ENCODE measurements at regions not wholly inside any gene's neighbourhood (a gene's known extent, or its start where the extent isn't known, plus 50 kb on each side); places are given as distances from the start of the nearest gene placed in this dataset.
A peak's percentile ranks its signal among the peaks of the same experiment; 100 is the strongest.

DNA sequence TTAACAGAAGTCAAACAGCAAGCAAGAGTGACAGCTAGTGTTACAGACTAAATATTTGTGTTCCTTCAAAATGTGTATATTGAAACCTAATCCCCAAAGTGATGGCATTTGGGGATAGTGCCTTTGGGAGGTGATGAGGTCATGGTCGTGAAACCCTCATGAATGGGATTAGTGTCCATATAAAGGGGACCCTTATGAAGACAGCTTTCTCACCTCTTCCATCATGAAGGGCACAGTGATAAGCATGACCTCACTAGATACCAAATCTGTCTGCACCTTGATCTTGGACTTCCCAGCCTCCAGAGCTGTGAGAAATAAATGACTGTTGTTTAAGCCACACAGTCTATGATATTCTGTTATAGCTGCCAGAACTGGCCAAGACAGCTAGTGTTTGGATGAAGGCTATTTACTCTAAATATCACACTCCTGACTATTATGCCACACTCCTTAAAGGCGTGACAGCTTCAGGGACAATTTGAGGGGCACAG, 235.7 kb upstream of the TMEM72 start:
- DNase-seq (ENCODE audit: low read depth, low spot score), result no peak

DNA sequence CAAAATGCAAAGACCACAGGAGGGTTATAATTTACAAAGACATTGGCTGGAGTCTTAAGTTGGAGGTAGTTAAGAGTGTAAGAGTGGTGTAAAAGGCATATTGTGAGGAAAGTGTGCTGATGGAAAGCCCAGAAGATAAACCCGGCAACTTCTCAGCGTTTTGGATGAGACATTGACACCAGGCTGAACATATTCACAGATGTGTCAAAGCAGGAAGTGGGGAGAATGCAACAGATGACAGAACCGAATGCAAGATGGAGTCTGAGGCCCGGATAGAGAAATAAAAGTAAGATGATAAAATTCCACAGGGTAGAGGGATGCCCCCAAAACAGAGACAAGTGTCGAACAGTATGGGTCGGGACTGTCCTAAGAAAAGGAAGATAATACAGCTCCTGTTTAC, 230.4 kb upstream of the TMEM72 start:
- DNase-seq (ENCODE audit: low read depth, low spot score), result no peak

DNA sequence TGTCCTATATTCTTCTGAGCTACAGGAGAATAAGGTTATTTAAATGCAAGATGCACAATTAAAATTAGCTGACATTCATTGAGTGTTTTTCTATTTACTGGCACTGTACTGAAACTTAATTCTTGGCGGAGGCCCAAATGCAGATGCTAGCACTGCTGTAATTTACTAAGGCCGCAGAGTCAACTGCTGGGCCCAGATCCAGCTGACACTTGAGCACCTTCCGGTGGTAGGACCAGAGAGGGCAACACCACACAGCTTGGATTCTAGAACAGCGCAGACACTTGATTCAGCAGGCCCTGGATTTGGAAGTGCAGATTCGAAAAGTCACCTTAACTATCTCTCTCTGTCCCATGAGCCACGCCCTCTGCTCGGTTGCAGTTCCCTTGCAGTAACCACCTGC, 228.6 kb upstream of the TMEM72 start:
- DNase-seq (ENCODE audit: low read depth, low spot score), result no peak

DNA sequence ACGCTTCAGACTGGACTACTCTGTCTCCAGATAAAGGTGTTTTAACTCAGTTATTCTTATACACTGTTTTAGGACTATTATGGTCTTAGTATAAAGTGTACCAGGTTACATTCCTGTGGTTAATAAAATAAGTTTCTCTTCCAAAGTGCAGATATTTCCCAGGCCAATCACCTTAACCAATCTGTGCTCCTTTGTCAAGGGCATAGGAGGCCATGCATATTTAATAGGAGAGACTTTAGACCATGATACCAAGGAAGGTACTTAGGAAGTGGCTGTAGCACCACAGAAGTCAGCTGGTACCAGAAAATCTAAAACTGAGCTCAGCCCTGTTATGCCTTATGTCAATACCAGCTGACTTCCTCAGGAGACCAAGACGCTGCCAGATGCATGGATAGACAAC, 226.5 kb upstream of the TMEM72 start:
- DNase-seq (ENCODE audit: low read depth, low spot score), result no peak

DNA sequence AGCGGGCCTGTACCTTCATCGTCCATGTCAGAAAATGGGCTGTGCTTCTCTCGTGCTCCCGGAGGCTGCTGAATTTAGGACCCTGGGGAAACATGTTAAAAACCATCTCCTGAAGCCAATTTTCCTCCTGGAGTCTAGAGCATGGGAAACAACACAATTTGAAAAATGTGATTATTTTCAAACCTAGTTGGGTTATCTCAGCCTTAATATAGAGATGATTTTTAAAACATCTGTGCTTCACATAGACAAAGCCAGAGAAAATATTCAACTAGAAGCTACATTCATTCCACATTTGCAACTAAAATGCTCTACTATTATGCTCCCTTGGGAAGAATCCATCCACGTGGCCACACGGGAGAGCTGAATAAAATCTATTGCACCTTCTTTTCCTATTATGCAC, 225.9 kb upstream of the TMEM72 start:
- no peak for DNase-seq (ENCODE audit: low read depth, low spot score)

DNA sequence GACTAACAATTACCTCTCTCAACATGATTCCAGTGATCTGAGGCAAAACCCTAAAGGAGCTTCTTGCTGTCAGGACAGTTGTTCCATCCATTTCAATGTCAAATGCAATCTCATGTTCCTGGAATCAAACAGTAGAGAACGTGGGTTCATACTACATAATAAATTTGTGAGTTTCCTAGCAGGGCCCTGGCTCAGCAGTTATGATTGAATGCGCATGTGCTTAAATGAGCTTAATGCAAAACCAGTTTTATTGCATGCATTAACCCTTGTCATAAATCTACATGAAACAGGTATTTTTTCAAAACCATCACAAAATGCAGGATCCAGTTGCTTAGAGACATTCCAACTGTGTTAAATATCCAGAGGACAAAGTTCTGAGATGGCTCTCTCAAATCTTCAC, 225.4 kb upstream of the TMEM72 start:
- DNase-seq (ENCODE audit: low read depth, low spot score), result no peak

DNA sequence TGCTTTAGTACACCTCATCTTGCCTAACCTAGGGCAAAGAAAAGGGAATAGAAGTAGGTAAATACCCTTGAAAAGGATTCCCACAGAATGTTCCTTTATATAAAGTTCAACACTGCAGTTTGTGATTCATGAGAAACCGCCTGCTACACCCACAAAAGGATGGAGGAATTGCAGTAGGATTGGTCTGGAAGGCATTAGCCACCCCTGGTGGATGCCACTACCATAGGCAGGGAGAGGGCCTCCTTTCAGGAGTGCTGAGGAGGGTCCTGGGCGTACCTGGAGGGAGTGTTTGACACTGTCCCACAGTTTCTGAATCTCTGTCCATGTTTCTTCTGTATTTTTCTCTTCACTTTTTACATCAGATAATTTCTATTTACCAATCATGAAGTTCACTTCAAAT, 221.8 kb upstream of the TMEM72 start:
- no peak for DNase-seq (ENCODE audit: low read depth, low spot score)

DNA sequence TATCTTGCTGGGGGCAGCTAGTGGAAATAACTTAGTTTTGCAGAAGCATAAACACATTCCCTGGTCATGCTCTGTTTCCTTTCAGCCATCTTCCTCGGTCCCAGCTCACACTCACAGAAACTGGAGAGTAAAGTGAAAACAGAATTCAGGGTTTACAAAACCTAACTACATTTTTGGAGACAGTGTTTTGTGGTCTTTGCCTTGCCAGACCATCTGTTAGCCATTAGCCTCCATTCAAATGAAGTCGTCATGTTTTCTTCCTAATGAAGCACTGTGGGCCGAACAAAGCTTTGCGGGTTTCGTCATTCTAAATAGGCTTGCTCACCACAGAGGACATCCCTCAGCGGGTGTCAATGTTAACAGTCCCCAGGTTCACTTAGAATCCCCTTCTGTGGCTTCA, 214.6 kb upstream of the TMEM72 start:
- DNase-seq (ENCODE audit: low read depth, low spot score), result no peak

DNA sequence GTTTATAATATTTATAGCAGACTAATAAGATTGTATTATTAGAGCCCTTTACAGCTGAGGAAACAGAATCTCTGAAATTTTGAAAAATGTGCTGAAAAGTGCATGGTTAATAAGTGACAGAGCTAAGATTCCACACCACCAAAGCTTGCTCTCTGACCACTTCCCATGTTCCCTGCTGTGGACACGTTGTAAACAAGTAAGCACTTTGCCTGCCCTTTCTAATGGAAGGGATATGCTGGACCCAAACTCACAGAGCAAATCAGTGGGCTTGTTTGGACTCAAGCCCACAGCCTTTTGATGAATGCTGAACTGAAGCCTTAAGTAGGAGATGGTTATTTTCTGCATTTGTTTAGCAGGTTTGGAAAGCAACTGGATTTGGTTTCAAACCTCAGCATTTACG, 214.0 kb upstream of the TMEM72 start:
- no peak for DNase-seq (ENCODE audit: low read depth, low spot score)

DNA sequence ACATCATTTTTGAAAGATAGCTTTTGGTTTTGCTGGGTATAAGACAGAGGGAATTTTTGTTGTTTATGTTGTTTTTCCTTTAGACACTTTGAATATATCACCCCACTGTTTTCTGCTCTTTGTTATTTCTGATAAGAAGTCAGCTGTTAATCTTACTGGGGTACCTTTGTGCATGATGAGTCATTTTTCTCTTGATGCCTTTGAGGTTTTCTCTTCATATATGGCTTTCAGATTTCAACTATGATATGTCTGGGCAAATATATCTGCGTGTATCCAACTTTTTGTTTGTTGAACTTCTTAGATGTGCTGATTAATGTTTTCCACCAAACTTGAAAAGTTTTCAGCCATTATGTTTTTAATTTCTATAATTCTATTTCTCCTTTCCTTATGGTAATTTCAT, 208.6 kb upstream of the TMEM72 start:
- no peak for DNase-seq (ENCODE audit: low read depth, low spot score)

DNA sequence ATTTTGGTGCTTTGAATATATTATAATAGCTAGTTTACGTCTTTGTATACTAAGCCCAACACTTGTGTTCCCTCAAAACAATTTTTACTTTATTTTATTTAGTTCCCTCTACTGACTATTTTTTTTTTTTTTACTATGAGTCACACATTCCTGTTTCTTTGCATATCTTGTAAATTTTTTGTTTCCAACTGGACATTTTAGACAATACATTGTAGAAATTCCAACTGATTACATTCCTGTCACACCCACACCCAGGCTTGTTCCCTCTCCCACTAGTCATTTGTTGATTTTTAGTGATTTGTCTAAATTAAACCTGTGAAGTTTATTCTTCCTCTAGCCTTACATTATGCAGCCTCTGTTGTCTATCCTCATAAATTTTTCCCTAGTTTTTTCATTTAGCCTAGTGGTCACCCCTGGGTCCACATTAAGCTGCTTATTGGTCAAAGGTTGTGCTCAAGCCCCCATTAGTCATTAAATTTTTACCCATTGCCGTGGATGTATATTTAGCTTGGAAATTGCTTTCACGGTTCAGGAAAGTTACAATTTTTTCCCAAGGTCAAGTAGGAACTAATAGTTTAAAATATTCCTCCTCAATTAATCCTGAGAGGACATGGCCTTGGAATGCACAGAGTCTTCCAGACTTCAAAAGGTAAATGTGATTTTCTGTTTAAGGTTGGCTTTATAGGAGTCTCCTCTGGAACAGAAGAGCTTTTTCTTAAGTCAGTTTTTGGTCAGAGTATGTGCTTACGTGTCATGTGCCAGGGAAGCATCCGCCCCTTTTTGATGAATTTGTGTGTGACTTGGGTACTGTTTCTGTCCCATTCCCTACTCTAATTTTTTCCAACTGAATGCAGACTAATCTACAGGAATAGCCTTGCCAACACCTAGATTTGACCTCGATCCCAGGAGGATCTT, 207.6 kb upstream of the TMEM72 start:
- peak; percentile 17 for DNase-seq (ENCODE audit: low read depth, low spot score)

DNA sequence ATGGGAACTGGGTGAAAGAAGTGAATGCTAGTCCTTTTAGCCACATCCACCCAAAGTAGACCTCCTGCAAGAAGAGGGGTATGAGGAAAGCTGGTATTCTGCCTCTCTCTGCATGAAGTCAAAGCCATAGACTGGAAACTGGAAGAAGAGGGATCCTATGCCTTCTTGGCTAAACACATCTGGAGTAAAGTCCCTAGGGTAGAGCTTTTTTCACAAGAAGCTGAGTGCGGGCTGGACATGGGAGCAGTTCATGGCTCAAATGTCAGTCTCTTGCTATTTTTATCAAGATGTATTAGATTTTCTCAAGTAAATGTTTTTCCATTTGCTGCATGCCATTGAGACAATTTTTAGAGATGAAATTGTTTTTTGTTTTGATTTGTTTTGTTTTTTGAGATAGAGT, 206.5 kb upstream of the TMEM72 start:
- no peak for DNase-seq (ENCODE audit: low read depth, low spot score)

DNA sequence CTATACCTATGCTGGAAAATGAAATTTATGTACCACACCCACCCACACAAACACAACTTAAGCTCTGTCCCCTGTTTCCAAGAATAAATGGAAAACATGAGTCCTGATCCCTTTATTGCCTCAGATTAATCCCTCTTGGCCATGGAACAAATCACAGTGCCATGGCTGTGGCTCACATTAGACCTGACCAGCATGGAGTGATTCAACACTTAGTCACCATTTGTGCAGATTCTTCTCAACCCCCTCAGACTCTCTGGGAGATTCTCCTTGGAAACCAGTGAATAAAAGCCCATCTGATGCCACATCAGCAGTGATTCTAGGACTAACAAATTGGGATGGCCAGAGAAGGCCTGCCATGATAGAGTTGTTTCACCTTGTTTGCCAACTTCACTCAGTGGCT, 204.4 kb upstream of the TMEM72 start:
- DNase-seq (ENCODE audit: low read depth, low spot score), result no peak

DNA sequence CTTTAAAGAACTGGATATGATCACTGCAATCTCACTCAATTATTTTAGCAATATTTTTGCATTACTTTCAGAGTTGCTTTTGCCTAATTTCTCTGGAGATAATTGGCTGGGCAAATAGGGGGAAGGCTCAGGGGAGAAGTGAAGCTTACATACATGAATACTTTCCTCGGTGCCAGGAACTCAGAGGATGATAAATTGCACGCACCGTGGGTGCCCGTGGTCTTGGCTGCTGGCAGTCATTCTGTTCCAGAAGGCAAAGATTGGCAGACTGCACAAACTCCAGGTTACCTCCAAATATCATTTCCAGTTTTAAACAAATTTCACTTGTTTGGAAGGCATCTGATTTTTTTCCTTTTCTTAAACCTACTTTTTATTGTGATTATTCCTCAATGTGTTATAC, 197.8 kb upstream of the TMEM72 start:
- no peak for DNase-seq (ENCODE audit: low read depth, low spot score)

DNA sequence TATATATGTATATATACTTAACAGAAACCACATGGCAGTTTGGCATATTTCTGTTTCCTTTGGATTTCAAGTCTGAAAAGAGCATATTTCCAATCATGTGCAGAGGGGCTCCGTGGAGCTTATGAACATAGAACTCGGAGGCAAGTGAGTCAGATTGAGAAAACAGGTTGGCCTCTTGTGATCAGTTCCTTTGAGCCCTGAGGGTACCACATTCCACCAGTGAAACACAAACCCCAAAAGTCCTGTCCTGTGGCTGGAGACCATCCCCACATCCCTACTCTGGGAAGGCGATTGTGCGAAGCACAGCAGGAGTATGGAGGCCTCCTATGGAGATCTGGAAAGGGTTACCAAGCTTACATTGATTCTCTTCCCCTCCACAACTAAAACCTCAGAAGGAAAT, 196.7 kb upstream of the TMEM72 start:
- no peak for DNase-seq (ENCODE audit: low read depth, low spot score)

DNA sequence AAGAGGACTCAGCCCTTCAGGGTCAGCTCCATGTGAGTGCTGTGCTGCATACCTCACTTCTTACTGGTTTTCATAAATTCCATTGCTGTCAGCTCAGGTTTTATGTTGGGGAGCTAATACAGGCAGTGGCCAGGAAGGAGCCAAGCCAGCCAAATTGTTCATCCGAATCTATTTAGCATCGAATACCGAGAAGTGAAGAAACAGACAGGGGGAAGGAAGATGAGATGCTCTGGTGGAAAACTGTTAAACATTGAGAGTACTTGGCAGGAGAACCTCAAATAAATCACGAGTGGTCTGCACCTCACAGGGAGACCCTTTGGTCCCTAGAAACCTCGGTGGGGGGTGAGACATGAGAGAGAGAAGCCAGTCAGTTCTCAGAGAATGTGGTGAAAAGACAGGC, 196.0 kb upstream of the TMEM72 start:
- no peak for DNase-seq (ENCODE audit: low read depth, low spot score)

DNA sequence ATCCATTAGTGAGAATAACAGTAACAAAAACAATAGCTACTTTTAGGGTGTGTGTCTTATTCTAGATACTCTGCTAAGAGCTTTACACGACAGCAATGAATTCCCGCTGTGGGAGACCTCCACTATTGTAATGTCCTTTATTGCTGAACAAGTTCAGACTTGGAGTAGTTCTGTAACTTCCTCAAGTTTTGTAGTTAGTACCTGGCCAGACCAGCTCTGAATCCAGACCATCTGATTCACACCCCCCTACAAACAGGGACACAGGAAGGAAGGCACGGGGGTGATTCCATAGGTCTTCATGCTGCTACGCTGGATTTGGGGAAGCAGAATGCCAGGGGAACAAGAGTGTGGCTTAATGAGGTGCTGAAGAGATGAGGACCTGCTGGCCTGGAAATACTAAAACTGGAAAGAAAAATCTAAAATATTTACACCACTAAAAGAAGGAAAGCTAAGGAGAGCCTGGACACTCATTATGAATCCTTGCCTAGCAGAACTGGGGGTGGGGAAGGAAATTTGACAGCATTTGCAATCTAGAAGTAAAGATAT, 194.6 kb upstream of the TMEM72 start:
- no peak for DNase-seq (ENCODE audit: low read depth, low spot score)

DNA sequence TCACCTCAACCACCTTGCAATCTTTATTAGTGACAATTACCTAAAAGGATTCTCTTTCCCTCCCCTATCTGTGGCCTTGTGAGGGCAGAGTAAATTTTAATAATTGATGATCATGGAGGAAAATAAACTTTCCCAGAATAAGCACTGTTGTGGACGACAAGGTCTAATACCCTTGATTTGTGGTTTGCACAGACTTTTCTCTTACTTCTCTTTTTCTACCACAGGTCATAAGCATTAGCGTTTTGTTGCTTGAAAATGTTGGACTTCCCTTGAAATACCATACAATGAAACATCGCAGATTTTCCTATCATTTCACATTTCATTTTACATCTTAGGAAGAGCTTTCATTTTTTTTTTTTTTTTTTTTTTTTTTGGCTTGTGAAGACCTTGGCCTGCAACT, 188.1 kb upstream of the TMEM72 start:
- no peak for DNase-seq (ENCODE audit: low read depth, low spot score)

DNA sequence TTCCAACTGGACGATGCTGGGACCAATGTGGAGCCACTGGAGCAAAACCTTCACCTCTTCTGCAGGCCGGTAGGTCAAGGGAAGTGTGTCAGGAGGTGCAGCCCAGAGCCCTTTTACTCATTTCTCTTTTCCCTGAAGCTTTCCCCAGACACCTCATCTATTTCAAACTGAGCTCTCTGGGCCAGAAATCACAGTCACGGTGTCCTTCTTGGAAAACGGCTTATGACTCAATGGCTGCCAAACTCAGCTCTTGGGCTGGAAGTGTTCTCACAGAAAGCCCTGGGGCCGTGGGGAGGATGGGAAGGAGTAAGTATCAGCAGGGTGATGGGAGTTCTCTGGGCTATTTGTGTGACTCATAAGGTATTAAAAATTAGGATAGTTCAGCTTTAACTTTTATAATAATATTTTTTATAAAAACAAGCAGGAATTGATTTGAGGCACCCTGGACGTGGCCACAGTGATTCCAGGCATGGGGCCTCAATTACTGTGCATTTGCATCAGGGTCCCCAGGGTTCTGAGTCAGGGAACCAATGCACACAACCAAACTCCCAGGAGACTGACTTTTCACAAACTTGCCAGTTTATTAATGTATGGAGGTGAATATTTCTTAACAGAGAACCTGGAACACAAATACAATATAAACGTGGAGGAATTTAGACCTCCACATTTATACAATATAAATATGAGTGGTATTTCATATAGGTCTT, 187.4 kb upstream of the TMEM72 start:
- no peak for DNase-seq (ENCODE audit: low read depth, low spot score)

DNA sequence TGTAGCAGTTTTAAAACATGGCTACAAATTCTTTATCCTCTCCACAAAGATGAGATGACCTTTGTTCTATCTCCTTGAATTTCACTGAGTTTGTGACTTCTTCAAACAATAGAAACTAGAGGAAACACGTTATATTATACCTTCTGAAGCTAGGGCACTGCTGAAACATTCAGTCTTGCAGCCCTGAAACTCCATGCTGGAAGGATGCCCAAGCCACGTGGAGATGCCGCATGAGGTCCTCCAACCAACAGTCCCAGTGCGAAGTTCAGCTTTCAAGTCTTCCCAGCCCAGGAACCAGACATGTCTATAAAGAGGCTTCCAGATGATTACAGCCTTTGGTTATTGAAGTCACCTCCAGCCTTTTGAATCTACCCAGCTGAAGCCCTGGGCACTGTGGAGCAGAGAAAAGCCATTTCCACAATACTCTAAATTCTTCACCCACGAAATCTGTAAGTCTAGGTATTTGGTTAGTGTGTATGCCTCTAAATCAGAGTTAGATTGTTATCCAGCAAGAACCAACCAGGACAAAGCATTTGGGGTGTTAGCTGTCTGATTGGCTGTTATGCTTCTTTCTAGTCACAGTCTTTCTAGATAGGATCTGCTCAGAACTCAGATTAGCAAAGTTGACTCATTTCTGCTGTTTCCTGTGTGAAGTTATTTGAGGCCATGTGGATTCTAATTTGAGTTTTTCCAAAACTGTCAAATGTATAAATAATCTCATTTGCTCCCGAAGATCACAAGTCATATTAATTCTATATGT, 186.5 kb upstream of the TMEM72 start:
- no peak for DNase-seq (ENCODE audit: low read depth, low spot score)

DNA sequence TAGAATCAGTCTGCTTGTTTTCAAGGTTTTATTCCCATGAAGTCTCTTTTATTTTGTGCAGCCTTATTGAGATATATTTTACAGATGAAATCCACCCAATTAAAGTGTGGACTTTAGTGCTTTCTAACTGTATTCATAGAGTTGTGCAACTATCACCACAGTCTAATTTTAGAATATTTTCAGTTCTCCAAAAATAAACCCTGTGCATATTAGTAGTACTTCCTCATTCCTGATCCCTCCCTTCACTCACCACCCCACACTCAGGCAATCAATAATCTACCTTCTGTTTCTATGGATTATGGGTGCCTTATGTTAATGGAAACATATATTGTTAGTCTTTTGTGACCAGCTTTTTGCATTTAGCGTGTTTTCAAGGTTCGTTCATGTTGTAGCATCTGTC, 185.7 kb upstream of the TMEM72 start:
- no peak for DNase-seq (ENCODE audit: low read depth, low spot score)

DNA sequence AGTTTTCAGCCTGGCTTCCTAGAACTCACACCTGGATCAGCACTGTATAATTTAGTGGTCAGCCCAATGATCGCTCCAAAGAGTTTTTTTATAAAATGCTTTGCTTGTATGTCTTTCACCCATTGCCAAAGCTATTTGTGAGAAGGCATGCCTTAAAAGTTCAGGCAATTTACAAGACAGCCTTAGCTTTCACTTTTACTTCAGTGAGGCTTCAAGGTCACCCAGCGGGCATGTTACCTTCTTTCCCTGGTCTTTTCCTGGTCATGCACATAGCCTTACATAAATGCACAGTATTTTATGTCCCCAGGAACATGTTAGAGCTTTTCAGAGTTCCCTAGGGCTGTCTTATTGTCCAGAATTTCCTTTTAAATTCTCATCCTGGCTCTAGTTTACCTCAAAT, 179.9 kb upstream of the TMEM72 start:
- no peak for DNase-seq (ENCODE audit: low read depth, low spot score)
